OCI-LY1 (cell line): ENCODE measurements at regions not wholly inside any gene's neighbourhood (a gene's known extent, or its start where the extent isn't known, plus 50 kb on each side); places are given as distances from the start of the nearest gene placed in this dataset.

Source experiments
- CTCF ChIP-seq: fragments of 200-600 bp; sonication (generic), shearing (Covaris generic); IDR thresholded peaks from 2 replicates; pipeline ENCODE4 v1.5.1; 2017; ENCODE audit warnings: mild to moderate bottlenecking, antibody characterized with exemption, low read length, moderate library complexity, mixed read lengths
- EZH2 ChIP-seq: fragments of 200-600 bp; sonication (generic), shearing (Covaris generic); IDR thresholded peaks from 2 replicates; pipeline ENCODE4 v1.8.0; 2017; ENCODE audit warnings: borderline replicate concordance, mixed run types, mild to moderate bottlenecking, antibody characterized with exemption, low read length, moderate library complexity, mixed read lengths

- TF ChIP-seq CTCF (no peak), EZH2 (no peak)
Measured at GRCh38 chr3:197381371-197381770, 83.0 kb upstream of the DLG1 start.
